Panc1 (cell line): ENCODE measurements at regions not wholly inside any gene's neighbourhood (a gene's known extent, or its start where the extent isn't known, plus 50 kb on each side); places are given as distances from the start of the nearest gene placed in this dataset.

Experiments used
- ATAC-seq: fragments of 200-7000 bp; cut with Tn5 transposase; 2 replicates; pipeline ENCODE4 v1.9.1; 2020; ENCODE audit warnings: mild to moderate bottlenecking, moderate library complexity
- BruUV-seq: library from RNA; stranded (reverse); fragments of 400-500 nt; replicated peaks from 2 replicates; lab custom pipeline; 2021; lab: Mats Ljungman, UMichigan
- CTCF ChIA-PET: fragments of 300-600 bp; sonication (Branson Sonifier 250); formaldehyde crosslinking; loops from one replicate; lab custom pipeline; 2022; ENCODE audit warnings: antibody characterized with exemption; lab: Charles Lee
- POLR2A ChIA-PET: fragments of 300-600 bp; sonication (Branson Sonifier 250); formaldehyde crosslinking; loops from one replicate; lab custom pipeline; 2022; ENCODE audit warnings: antibody characterized with exemption; lab: Charles Lee
- DNase-seq: peaks from one replicate; pipeline ENCODE4 v3.0.0-alpha.2; 2010; ENCODE audit warnings: low read depth, low spot score
- H3K27ac ChIP-seq: 2 replicates; pipeline ENCODE4 v1.5.1; 2011; ENCODE audit warnings: mild to moderate bottlenecking, low read length, inconsistent platforms
- H3K27me3 ChIP-seq: fragments of 200-500 bp; sonication (Bioruptor generic); 2 replicates; pipeline ENCODE4 v1.6.0; 2014; ENCODE audit warnings: low read length, inconsistent platforms; ENCODE audit not compliant: control insufficient read depth, insufficient read depth
- H3K36me3 ChIP-seq: fragments of 200-500 bp; sonication (Bioruptor generic); 2 replicates; pipeline ENCODE4 v1.5.1; 2014; ENCODE audit warnings: inconsistent platforms, mild to moderate bottlenecking, low read length, moderate library complexity; ENCODE audit not compliant: control insufficient read depth, insufficient read depth
- H3K4me1 ChIP-seq: 2 replicates; pipeline ENCODE4 v1.5.1; 2011; ENCODE audit warnings: inconsistent platforms, mild to moderate bottlenecking, low read length, moderate library complexity; ENCODE audit not compliant: control insufficient read depth, insufficient read depth
- H3K4me3 ChIP-seq, 2 experiments: 2 replicates each; pipeline ENCODE4 v1.5.1; 2011 to 2012; ENCODE audit warnings: low read depth in 2 of 2, low read length in 2 of 2, mild to moderate bottlenecking in 2 of 2, inconsistent platforms in 1 of 2, moderate library complexity in 1 of 2
- H3K9me3 ChIP-seq: fragments of 200-500 bp; sonication (Bioruptor generic); 2 replicates; pipeline ENCODE4 v1.5.1; 2014; ENCODE audit warnings: low read depth, mild to moderate bottlenecking, inconsistent platforms, low read length, moderate library complexity; ENCODE audit not compliant: control insufficient read depth, insufficient read depth
- POLR2AphosphoS5 ChIP-seq: IDR thresholded peaks from 2 replicates; pipeline ENCODE4 v1.6.1; 2012; ENCODE audit warnings: mild to moderate bottlenecking, low read depth, low read length, moderate library complexity
- SIN3A ChIP-seq: IDR thresholded peaks from 2 replicates; pipeline ENCODE4 v1.6.1; 2012; ENCODE audit warnings: low read depth, mild to moderate bottlenecking, low read length, moderate library complexity, borderline replicate concordance; ENCODE audit not compliant: insufficient read depth
- TCF7L2 ChIP-seq: IDR thresholded peaks from 2 replicates; pipeline ENCODE4 v1.6.1; 2011; ENCODE audit warnings: mild to moderate bottlenecking, low read depth, low read length, inconsistent platforms
- in situ Hi-C: cut with HindIII; loops from 2 replicates; pipeline ENCODE4 v1.10.0; 2016; ENCODE audit warnings: low sequenced_read_pairs, low pct_unique_long_range_greater_than_20kb
- intact Hi-C: fragments of 100-400 bp; cut with micrococcal nuclease; formaldehyde crosslinking; loops from one replicate; pipeline ENCODE4 v1.10.0; 2022; ENCODE audit not compliant: unreplicated experiment
- TF ChIP-seq, protein P1 (sequence below), 2 experiments: IDR thresholded peaks; 2 replicates each; pipeline ENCODE4 v1.6.1; 2011 to 2012; ENCODE audit warnings: low read depth in 2 of 2, control low read depth in 1 of 2, low read length in 1 of 2, mild to moderate bottlenecking in 1 of 2, moderate library complexity in 1 of 2; ENCODE audit not compliant: insufficient read depth in 1 of 2
- TF ChIP-seq, protein P2 (sequence below): fragments of 450-650 bp; IDR thresholded peaks from 2 replicates; pipeline ENCODE4 v1.5.1; 2017; ENCODE audit warnings: mild to moderate bottlenecking

DNA sequence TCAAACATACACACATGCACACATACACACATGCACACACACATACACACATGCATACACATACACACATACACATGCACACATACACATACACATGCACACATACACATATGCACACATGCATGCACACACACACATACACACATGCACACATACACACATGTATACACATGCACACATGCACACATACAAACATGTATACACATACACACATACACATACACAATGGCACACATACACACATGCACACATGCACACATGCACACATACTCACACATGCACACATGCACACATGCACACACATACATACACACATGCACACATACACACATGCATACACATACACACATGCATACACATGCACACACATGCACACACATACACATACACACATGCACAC, 137.2 kb downstream of the ACKR3 start:
- TF ChIP-seq TCF7L2 (no peak), POLR2AphosphoS5 (no peak), SIN3A (no peak)
- TF ChIP-seq, protein P1, sequence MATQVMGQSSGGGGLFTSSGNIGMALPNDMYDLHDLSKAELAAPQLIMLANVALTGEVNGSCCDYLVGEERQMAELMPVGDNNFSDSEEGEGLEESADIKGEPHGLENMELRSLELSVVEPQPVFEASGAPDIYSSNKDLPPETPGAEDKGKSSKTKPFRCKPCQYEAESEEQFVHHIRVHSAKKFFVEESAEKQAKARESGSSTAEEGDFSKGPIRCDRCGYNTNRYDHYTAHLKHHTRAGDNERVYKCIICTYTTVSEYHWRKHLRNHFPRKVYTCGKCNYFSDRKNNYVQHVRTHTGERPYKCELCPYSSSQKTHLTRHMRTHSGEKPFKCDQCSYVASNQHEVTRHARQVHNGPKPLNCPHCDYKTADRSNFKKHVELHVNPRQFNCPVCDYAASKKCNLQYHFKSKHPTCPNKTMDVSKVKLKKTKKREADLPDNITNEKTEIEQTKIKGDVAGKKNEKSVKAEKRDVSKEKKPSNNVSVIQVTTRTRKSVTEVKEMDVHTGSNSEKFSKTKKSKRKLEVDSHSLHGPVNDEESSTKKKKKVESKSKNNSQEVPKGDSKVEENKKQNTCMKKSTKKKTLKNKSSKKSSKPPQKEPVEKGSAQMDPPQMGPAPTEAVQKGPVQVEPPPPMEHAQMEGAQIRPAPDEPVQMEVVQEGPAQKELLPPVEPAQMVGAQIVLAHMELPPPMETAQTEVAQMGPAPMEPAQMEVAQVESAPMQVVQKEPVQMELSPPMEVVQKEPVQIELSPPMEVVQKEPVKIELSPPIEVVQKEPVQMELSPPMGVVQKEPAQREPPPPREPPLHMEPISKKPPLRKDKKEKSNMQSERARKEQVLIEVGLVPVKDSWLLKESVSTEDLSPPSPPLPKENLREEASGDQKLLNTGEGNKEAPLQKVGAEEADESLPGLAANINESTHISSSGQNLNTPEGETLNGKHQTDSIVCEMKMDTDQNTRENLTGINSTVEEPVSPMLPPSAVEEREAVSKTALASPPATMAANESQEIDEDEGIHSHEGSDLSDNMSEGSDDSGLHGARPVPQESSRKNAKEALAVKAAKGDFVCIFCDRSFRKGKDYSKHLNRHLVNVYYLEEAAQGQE (IDR thresholded peaks at IDR 0.05; ENCODE audit: insufficient read depth in 1 of 2, low read depth in 2 of 2, low read length in 1 of 2): no peak
- TF ChIP-seq, protein P2, sequence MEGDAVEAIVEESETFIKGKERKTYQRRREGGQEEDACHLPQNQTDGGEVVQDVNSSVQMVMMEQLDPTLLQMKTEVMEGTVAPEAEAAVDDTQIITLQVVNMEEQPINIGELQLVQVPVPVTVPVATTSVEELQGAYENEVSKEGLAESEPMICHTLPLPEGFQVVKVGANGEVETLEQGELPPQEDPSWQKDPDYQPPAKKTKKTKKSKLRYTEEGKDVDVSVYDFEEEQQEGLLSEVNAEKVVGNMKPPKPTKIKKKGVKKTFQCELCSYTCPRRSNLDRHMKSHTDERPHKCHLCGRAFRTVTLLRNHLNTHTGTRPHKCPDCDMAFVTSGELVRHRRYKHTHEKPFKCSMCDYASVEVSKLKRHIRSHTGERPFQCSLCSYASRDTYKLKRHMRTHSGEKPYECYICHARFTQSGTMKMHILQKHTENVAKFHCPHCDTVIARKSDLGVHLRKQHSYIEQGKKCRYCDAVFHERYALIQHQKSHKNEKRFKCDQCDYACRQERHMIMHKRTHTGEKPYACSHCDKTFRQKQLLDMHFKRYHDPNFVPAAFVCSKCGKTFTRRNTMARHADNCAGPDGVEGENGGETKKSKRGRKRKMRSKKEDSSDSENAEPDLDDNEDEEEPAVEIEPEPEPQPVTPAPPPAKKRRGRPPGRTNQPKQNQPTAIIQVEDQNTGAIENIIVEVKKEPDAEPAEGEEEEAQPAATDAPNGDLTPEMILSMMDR: no peak
- no TSS peak for BruUV-seq
- Histone ChIP-seq H3K4me1 (no peaks in the 10 kb centered on the region), H3K9me3 (no peaks in the 10 kb centered on the region), H3K4me3 (no peak overlapping the region), H3K27me3 (no peaks in the 10 kb centered on the region), H3K36me3 (no peaks in the 10 kb centered on the region), H3K27ac (no peak overlapping the region)
- in situ Hi-C loops: no loop called here
- intact Hi-C loops: no loop called here
- CTCF ChIA-PET: no interaction called here
- ATAC-seq (no peak), DNase-seq (no peak)
- POLR2A ChIA-PET: no interaction called here

GRCh38 chr2:236711440-236711839, 141.8 kb downstream of the ACKR3 start:
- Histone ChIP-seq H3K4me3 (no peak overlapping the region), H3K27me3 (no peaks in the 10 kb centered on the region), H3K9me3 (no peaks in the 10 kb centered on the region), H3K4me1 (no peaks in the 10 kb centered on the region), H3K27ac (no peak overlapping the region), H3K36me3 (no peaks in the 10 kb centered on the region)
- no peak for ATAC-seq
- DNase-seq: no peak
- intact Hi-C loops: no loop called here
- in situ Hi-C loops: no loop called here
- TF ChIP-seq SIN3A: no peak
- TF ChIP-seq, protein P1 (IDR thresholded peaks at IDR 0.05; ENCODE audit: insufficient read depth in 1 of 2, low read depth in 2 of 2, low read length in 1 of 2): no peak
- BruUV-seq: no TSS peak
- ChIA-PET CTCF (no interaction called here), POLR2A (no interaction called here)
